K562 (cell line): ENCODE measurements at regions not wholly inside any gene's neighbourhood (a gene's known extent, or its start where the extent isn't known, plus 50 kb on each side); places are given as distances from the start of the nearest gene placed in this dataset.

Experiments
- ATAC-seq: fragments of 200-7000 bp; cut with Tn5 transposase; 3 replicates; pipeline ENCODE4 v1.9.1; 2020; ENCODE audit warnings: moderate library complexity
- BruUV-seq: library from RNA; stranded (reverse); fragments of 400-500 nt; replicated peaks from 2 replicates; lab custom pipeline; 2021; lab: Mats Ljungman, UMichigan
- CTCF ChIA-PET: fragments of 300-600 bp; formaldehyde crosslinking; extraction: SDS; loops from one replicate; lab custom pipeline; 2021; ENCODE audit warnings: low intra/inter-chr PET ratio; lab: Yijun Ruan, JAX
- POLR2A ChIA-PET: fragments of 300-600, 350-650 bp; sonication (Branson Sonifier 250); formaldehyde crosslinking; extraction: SDS; loops from one replicate; lab custom pipeline; 2021; ENCODE audit warnings: antibody characterized with exemption, inconsistent platforms; lab: Yijun Ruan, JAX
- DNase-seq, 4 experiments: peaks; one replicate each; pipeline versions ENCODE4 v3.0.0 to v3.0.0-alpha.2; 2011 to 2018; ENCODE audit warnings: low spot score in 3 of 4, mixed read lengths in 3 of 4; ENCODE audit errors: extremely low read depth in 1 of 4
- FAIRE-seq: peaks from 2 replicates; lab custom pipeline; 2011; peaks lifted over from hg19 to GRCh38; lab: Jason Lieb, UNC
- H2AFZ ChIP-seq: 2 replicates; pipeline ENCODE4 v1.6.0; 2011; ENCODE audit warnings: low read depth, low read length, control low read depth, inconsistent platforms
- H3K27ac ChIP-seq: fragments of 200-600 bp; 3 replicates; pipeline ENCODE4 v1.8.0; 2011; ENCODE audit warnings: low read depth, mild to moderate bottlenecking, control low read depth, inconsistent platforms, low read length, moderate library complexity, mixed read lengths; ENCODE audit errors: extremely low read depth
- H3K27me3 ChIP-seq, 2 experiments: fragments of 300-600 bp in 1 of 2; 2 replicates in 1 of 2; 3 replicates in 1 of 2; pipeline versions ENCODE4 v1.6.0 to v1.8.0; 2011; ENCODE audit warnings: inconsistent platforms in 2 of 2, low read length in 2 of 2, mild to moderate bottlenecking in 1 of 2, mixed read lengths in 1 of 2, moderate library complexity in 1 of 2; ENCODE audit not compliant: control insufficient read depth in 2 of 2, insufficient read depth in 2 of 2
- H3K36me3 ChIP-seq: fragments of 300-600 bp; 3 replicates; pipeline ENCODE4 v1.8.0; 2011; ENCODE audit warnings: mild to moderate bottlenecking, low read length, inconsistent platforms; ENCODE audit not compliant: control insufficient read depth, insufficient read depth
- H3K4me1 ChIP-seq, 2 experiments: fragments of 200-600 bp in 1 of 2; replicated peaks in 1 of 2; 2 replicates in 1 of 2; 3 replicates in 1 of 2; pipeline versions ENCODE4 v1.5.1 to v1.8.0; 2011; ENCODE audit warnings: inconsistent platforms in 2 of 2, low read length in 2 of 2, mild to moderate bottlenecking in 1 of 2, mixed read lengths in 1 of 2, moderate library complexity in 1 of 2; ENCODE audit not compliant: control insufficient read depth in 2 of 2, insufficient read depth in 2 of 2
- H3K4me2 ChIP-seq: 2 replicates; pipeline ENCODE4 v1.6.1; 2011; ENCODE audit warnings: low read length, control low read depth, inconsistent platforms, mixed read lengths; ENCODE audit not compliant: insufficient read depth
- H3K4me3 ChIP-seq: fragments of 200-600 bp; sonication (generic), shearing (Covaris generic); 2 replicates; pipeline ENCODE4 v1.5.1; 2016; ENCODE audit warnings: control low read depth, inconsistent platforms
- H3K79me2 ChIP-seq: fragments of 200-600 bp; 3 replicates; pipeline ENCODE4 v1.8.0; 2011; ENCODE audit warnings: low read length, inconsistent platforms; ENCODE audit not compliant: control insufficient read depth, insufficient read depth
- H3K9ac ChIP-seq, 2 experiments: 2 replicates each; pipeline versions ENCODE4 v1.6.0 to v1.6.1; 2011; ENCODE audit warnings: low read depth in 2 of 2, low read length in 2 of 2, control low read depth in 1 of 2, inconsistent platforms in 1 of 2, mild to moderate bottlenecking in 1 of 2, mixed read lengths in 1 of 2; ENCODE audit not compliant: insufficient read depth in 1 of 2
- H3K9me1 ChIP-seq: one replicate; pipeline ENCODE4 v1.6.0; 2011; ENCODE audit warnings: inconsistent platforms, mild to moderate bottlenecking, low read length, moderate library complexity; ENCODE audit not compliant: control insufficient read depth, insufficient read depth
- H3K9me3 ChIP-seq: replicated peaks from 2 replicates; pipeline ENCODE4 v1.5.1; 2011; ENCODE audit warnings: low read depth, low read length, inconsistent platforms; ENCODE audit not compliant: control insufficient read depth, insufficient read depth
- H4K20me1 ChIP-seq: replicated peaks from 2 replicates; pipeline ENCODE4 v1.6.1; 2011; ENCODE audit warnings: low read length, inconsistent platforms, mixed read lengths; ENCODE audit not compliant: control insufficient read depth, insufficient read depth
- ADNP ChIP-seq: fragments of 200-800 bp; sonication (Bioruptor generic); IDR thresholded peaks from 2 replicates; pipeline ENCODE4 v1.6.1; 2016; ENCODE audit warnings: missing genetic modification characterization, missing compliant biosample characterization
- BRF1 ChIP-seq: IDR thresholded peaks from 3 replicates; pipeline ENCODE4 v1.6.1; 2011; ENCODE audit warnings: borderline replicate concordance, mild to moderate bottlenecking; ENCODE audit not compliant: insufficient read length; ENCODE audit errors: extremely low read depth
- JUN ChIP-seq, 2 experiments: sonication (generic) in 1 of 2; formaldehyde crosslinking in 1 of 2; IDR thresholded peaks; 2 replicates each; pipeline versions ENCODE4 v1.6.1 to v1.8.0; 2012 to 2022; ENCODE audit warnings: borderline replicate concordance in 2 of 2, mild to moderate bottlenecking in 2 of 2, improper control_type of control experiment in 1 of 2, low read depth in 1 of 2, low read length in 1 of 2, missing genetic modification reagents in 1 of 2
- JUND ChIP-seq, 2 experiments: IDR thresholded peaks; 2 replicates in 1 of 2; 3 replicates in 1 of 2; pipeline ENCODE4 v1.6.1; 2011; ENCODE audit warnings: borderline replicate concordance in 2 of 2, low read depth in 2 of 2, low read length in 2 of 2, improper control_type of control experiment in 1 of 2, missing biosample characterization in 1 of 2, missing genetic modification characterization in 1 of 2, missing genetic modification reagents in 1 of 2
- KLF13 ChIP-seq: fragments of 450-650 bp; IDR thresholded peaks from 2 replicates; pipeline ENCODE4 v1.6.1; 2016; ENCODE audit warnings: missing genetic modification characterization, low read depth, mild to moderate bottlenecking, missing compliant biosample characterization, moderate library complexity, borderline replicate concordance
- ZNF512 ChIP-seq: IDR thresholded peaks from 2 replicates; pipeline ENCODE4 v1.6.1; 2016; ENCODE audit warnings: missing genetic modification characterization, missing compliant biosample characterization
- WGBS: fragments of 100-300 bp; shearing (Covaris generic); methylation state at CpG from one replicate; pipeline ENCODE4 v1.1.6; 2016; ENCODE audit warnings: low coverage, mixed read lengths; ENCODE audit not compliant: insufficient coverage; ENCODE audit errors: missing lambda C conversion rate; 5-methylcytosine and 5-hydroxymethylcytosine counted together
- in situ Hi-C: fragments of 300-500 bp; cut with MboI; formaldehyde crosslinking; loops from 4 replicates; pipeline ENCODE4 v1.15.0; 2018; ENCODE audit warnings: inconsistent platforms, mixed read lengths
- intact Hi-C: fragments of 100-400 bp; cut with micrococcal nuclease; formaldehyde crosslinking; loops from 2 replicates; pipeline ENCODE4 v1.14.2; 2022
- TF ChIP-seq, protein P1 (sequence below): fragments of 450-650 bp; IDR thresholded peaks from 2 replicates; pipeline ENCODE4 v1.6.1; 2016; ENCODE audit warnings: antibody characterized with exemption

- TF ChIP-seq BRF1 (no peak), JUN (IDR thresholded peaks at IDR 0.05; ENCODE audit: borderline replicate concordance, low read depth, low read length) (no peak), JUN (CRISPR knock-in tag; IDR thresholded peaks at IDR 0.05; ENCODE audit: borderline replicate concordance) (no peak), ZNF512 (tag) (peak; percentile 86; the same call in 1 of the 2 replicates)
- no peak for DNase-seq
- ChIA-PET CTCF (no interaction called here), POLR2A (no interaction called here)
- no peaks in the 10 kb centered on the region for H3K9me3 ChIP-seq
- no peak overlapping the region for H3K4me2 ChIP-seq
- 0% methylated on average over 1 of the region's 2 CpGs for WGBS
- no peak overlapping the region for H3K27ac ChIP-seq
- H3K4me1 ChIP-seq, result no peaks in the 10 kb centered on the region
- no peak for FAIRE-seq
- intact Hi-C loops, result no loop called here
- no peaks in the 10 kb centered on the region for H4K20me1 ChIP-seq
- H3K79me2 ChIP-seq, result no peaks in the 10 kb centered on the region
- in situ Hi-C loops, result loop anchor here (10.0 kb wide), 1 partner anchor 92 kb away; no protein-coding TSS in a partner anchor
- BruUV-seq, result no TSS peak
- peaks cover 1 to 15% of the 10 kb centered on the region in 2 experiments; a peak in 3 of 5 replicates for H3K27me3 ChIP-seq
- H3K36me3 ChIP-seq, result no peaks in the 10 kb centered on the region
- no peaks in the 10 kb centered on the region for H3K9me1 ChIP-seq
- H2AFZ ChIP-seq, result no peak overlapping the region
- no peak for ATAC-seq
- no peak overlapping the region for H3K9ac ChIP-seq
- H3K4me3 ChIP-seq, result no peak overlapping the region
These were observed 242.2 kb downstream of the GATA3 start for GRCh38 chr10:8296734-8297101.

- Histone ChIP-seq H3K9ac (no peak overlapping the region), H3K4me3 (no peak overlapping the region), H3K79me2 (no peaks in the 10 kb centered on the region), H2AFZ (no peak overlapping the region), H3K9me3 (no peaks in the 10 kb centered on the region), H3K36me3 (no peaks in the 10 kb centered on the region), H3K4me1 (no peaks in the 10 kb centered on the region), H4K20me1 (no peaks in the 10 kb centered on the region), H3K27me3 (peaks cover 5 to 15% of the 10 kb centered on the region in 2 experiments; a peak in 3 of 5 replicates), H3K9me1 (no peaks in the 10 kb centered on the region), H3K4me2 (no peak overlapping the region), H3K27ac (no peak overlapping the region)
- in situ Hi-C loops, result loop anchor here (10.0 kb wide), 1 partner anchor 92 kb away; no protein-coding TSS in a partner anchor
- BruUV-seq, result no TSS peak
- 0% methylated on average over 1 of the region's 2 CpGs for WGBS
- ChIA-PET CTCF (no interaction called here), POLR2A (no interaction called here)
- no peak for ATAC-seq
- intact Hi-C loops, result no loop called here
- DNase-seq, result no peak
- FAIRE-seq, result no peak
- TF ChIP-seq JUND (IDR thresholded peaks at IDR 0.05; ENCODE audit: borderline replicate concordance, low read depth, low read length) (no peak), JUND (tag; IDR thresholded peaks at IDR 0.05; ENCODE audit: borderline replicate concordance, low read depth, low read length) (no peak), ZNF512 (tag) (peak; percentile 67; the same call in 1 of the 2 replicates), ADNP (no peak), KLF13 (no peak)
- TF ChIP-seq, protein P1, sequence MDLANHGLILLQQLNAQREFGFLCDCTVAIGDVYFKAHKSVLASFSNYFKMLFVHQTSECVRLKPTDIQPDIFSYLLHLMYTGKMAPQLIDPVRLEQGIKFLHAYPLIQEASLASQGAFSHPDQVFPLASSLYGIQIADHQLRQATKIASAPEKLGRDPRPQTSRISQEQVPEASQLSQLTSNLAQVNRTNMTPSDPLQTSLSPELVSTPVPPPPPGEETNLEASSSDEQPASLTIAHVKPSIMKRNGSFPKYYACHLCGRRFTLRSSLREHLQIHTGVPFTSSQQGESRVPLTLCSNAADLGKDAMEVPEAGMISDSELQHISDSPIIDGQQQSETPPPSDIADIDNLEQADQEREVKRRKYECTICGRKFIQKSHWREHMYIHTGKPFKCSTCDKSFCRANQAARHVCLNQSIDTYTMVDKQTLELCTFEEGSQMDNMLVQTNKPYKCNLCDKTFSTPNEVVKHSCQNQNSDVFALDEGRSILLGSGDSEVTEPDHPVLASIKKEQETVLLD, result no peak
These were observed 242.6 kb downstream of the GATA3 start for GRCh38 chr10:8297107-8297506.
